Mesenchymal stem cell (in vitro differentiated cells and primary cell): ENCODE measurements at regions not wholly inside any gene's neighbourhood (a gene's known extent, or its start where the extent isn't known, plus 50 kb on each side); places are given as distances from the start of the nearest gene placed in this dataset.

Experiments
- DNase-seq: peaks from one replicate; pipeline ENCODE4 v3.0.0-alpha.2; 2013
- H2AFZ ChIP-seq: one replicate; pipeline ENCODE4 v1.6.1; 2013; ENCODE audit warnings: low read depth, mild to moderate bottlenecking, control low read depth, inconsistent platforms, low read length, moderate library complexity
- H2AK5ac ChIP-seq: 2 replicates; pipeline ENCODE4 v1.6.1; 2013; ENCODE audit warnings: low read length, moderate library complexity, mild to moderate bottlenecking, inconsistent platforms; ENCODE audit not compliant: severe bottlenecking
- H2BK120ac ChIP-seq: one replicate; pipeline ENCODE4 v1.6.1; 2013; ENCODE audit warnings: low read depth, mild to moderate bottlenecking, inconsistent platforms, low read length, moderate library complexity
- H2BK12ac ChIP-seq, 2 experiments: one replicate each; pipeline ENCODE4 v1.6.1; 2013; ENCODE audit warnings: inconsistent platforms in 2 of 2, low read length in 2 of 2, mild to moderate bottlenecking in 2 of 2, moderate library complexity in 2 of 2, control low read depth in 1 of 2
- H2BK15ac ChIP-seq: one replicate; pipeline ENCODE4 v1.6.1; 2013; ENCODE audit warnings: mild to moderate bottlenecking, low read depth, inconsistent platforms; ENCODE audit not compliant: poor library complexity, severe bottlenecking
- H2BK5ac ChIP-seq: 2 replicates; pipeline ENCODE4 v1.6.1; 2013; ENCODE audit warnings: low read depth, mild to moderate bottlenecking, low read length, control low read depth, inconsistent platforms; ENCODE audit not compliant: poor library complexity, severe bottlenecking
- H3K14ac ChIP-seq, 2 experiments: one replicate each; pipeline ENCODE4 v1.6.1; 2013; ENCODE audit warnings: inconsistent platforms in 2 of 2, low read length in 2 of 2, control low read depth in 1 of 2, mild to moderate bottlenecking in 1 of 2, moderate library complexity in 1 of 2
- H3K18ac ChIP-seq, 2 experiments: one replicate each; pipeline ENCODE4 v1.6.1; 2013; ENCODE audit warnings: inconsistent platforms in 2 of 2, low read length in 2 of 2, control low read depth in 1 of 2, low read depth in 1 of 2, mild to moderate bottlenecking in 1 of 2
- H3K23ac ChIP-seq, 2 experiments: one replicate each; pipeline ENCODE4 v1.6.1; 2013; ENCODE audit warnings: inconsistent platforms in 2 of 2, low read length in 2 of 2, mild to moderate bottlenecking in 2 of 2, moderate library complexity in 2 of 2, control low read depth in 1 of 2
- H3K27ac ChIP-seq: 2 replicates; pipeline ENCODE4 v1.5.1; 2013; ENCODE audit warnings: mild to moderate bottlenecking, moderate library complexity, low read length, control low read depth, inconsistent platforms; ENCODE audit not compliant: poor library complexity, severe bottlenecking
- H3K27me3 ChIP-seq, 2 experiments: 2 replicates each; pipeline versions ENCODE4 v1.6.1 to v1.7.0; 2013; ENCODE audit warnings: low read length in 2 of 2, mild to moderate bottlenecking in 2 of 2, moderate library complexity in 2 of 2, control low read depth in 1 of 2, inconsistent platforms in 1 of 2; ENCODE audit not compliant: control insufficient read depth in 1 of 2, insufficient read depth in 1 of 2
- H3K36me3 ChIP-seq, 2 experiments: 2 replicates each; pipeline versions ENCODE4 v1.6.1 to v1.7.0; 2013; ENCODE audit warnings: low read length in 2 of 2, control low read depth in 1 of 2, inconsistent platforms in 1 of 2, low read depth in 1 of 2, mild to moderate bottlenecking in 1 of 2; ENCODE audit not compliant: insufficient read depth in 2 of 2, control insufficient read depth in 1 of 2
- H3K4ac ChIP-seq, 2 experiments: one replicate each; pipeline ENCODE4 v1.6.1; 2013; ENCODE audit warnings: inconsistent platforms in 2 of 2, low read length in 2 of 2, mild to moderate bottlenecking in 2 of 2, moderate library complexity in 2 of 2, control low read depth in 1 of 2, low read depth in 1 of 2
- H3K4me1 ChIP-seq: 2 replicates; pipeline ENCODE4 v1.6.1; 2013; ENCODE audit warnings: low read depth, low read length, control low read depth; ENCODE audit not compliant: control insufficient read depth, insufficient read depth
- H3K4me2 ChIP-seq: 2 replicates; pipeline ENCODE4 v1.6.1; 2013; ENCODE audit warnings: low read length, mild to moderate bottlenecking, inconsistent platforms; ENCODE audit not compliant: poor library complexity, severe bottlenecking
- H3K4me3 ChIP-seq, 2 experiments: 2 replicates each; pipeline versions ENCODE4 v1.5.1 to v1.7.0; 2013; ENCODE audit warnings: low read length in 2 of 2, mild to moderate bottlenecking in 2 of 2, control low read depth in 1 of 2, low read depth in 1 of 2; ENCODE audit not compliant: insufficient read depth in 1 of 2
- H3K79me1 ChIP-seq: replicated peaks from 2 replicates; pipeline ENCODE4 v1.6.1; 2013; ENCODE audit warnings: mild to moderate bottlenecking, control low read depth, low read length, inconsistent platforms; ENCODE audit not compliant: poor library complexity, severe bottlenecking
- H3K9ac ChIP-seq: 2 replicates; pipeline ENCODE4 v1.7.0; 2013; ENCODE audit warnings: mild to moderate bottlenecking, low read length, moderate library complexity
- H3K9me3 ChIP-seq: 2 replicates; pipeline ENCODE4 v1.7.0; 2013; ENCODE audit warnings: mild to moderate bottlenecking, low read length; ENCODE audit not compliant: control insufficient read depth
- H4K8ac ChIP-seq: one replicate; pipeline ENCODE4 v1.6.1; 2013; ENCODE audit warnings: inconsistent platforms, mild to moderate bottlenecking, low read length, moderate library complexity
- H4K91ac ChIP-seq: one replicate; pipeline ENCODE4 v1.6.1; 2013; ENCODE audit warnings: mild to moderate bottlenecking, low read length, inconsistent platforms
- WGBS: methylation state at CpG from one replicate; pipeline ENCODE4 v1.1.7; 2013; ENCODE audit warnings: mixed read lengths; 5-methylcytosine and 5-hydroxymethylcytosine counted together

- Histone ChIP-seq H3K4ac (no peak overlapping the region), H3K18ac (no peak overlapping the region), H3K27me3 (no peaks in the 10 kb centered on the region), H3K4me1 (no peaks in the 10 kb centered on the region), H3K36me3 (no peaks in the 10 kb centered on the region), H3K9ac (no peak overlapping the region), H2BK5ac (no peak overlapping the region), H2BK12ac (no peak overlapping the region), H3K9me3 (peaks cover 4% of the 10 kb centered on the region), H3K27ac (no peak overlapping the region), H3K79me1 (no peaks in the 10 kb centered on the region), H4K91ac (no peak overlapping the region), H2AK5ac (no peak overlapping the region), H4K8ac (no peak overlapping the region), H3K23ac (no peak overlapping the region), H2BK120ac (no peak overlapping the region), H2BK15ac (no peak overlapping the region), H3K14ac (no peak overlapping the region), H3K4me3 (no peak overlapping the region), H3K4me2 (no peak overlapping the region), H2AFZ (no peak overlapping the region)
- 73% methylated on average over 2 of the region's 3 CpGs for WGBS
- DNase-seq: no peak
These were observed 391.3 kb upstream of the ERCC4 start for GRCh38 chr16:13528691-13529090.

DNA sequence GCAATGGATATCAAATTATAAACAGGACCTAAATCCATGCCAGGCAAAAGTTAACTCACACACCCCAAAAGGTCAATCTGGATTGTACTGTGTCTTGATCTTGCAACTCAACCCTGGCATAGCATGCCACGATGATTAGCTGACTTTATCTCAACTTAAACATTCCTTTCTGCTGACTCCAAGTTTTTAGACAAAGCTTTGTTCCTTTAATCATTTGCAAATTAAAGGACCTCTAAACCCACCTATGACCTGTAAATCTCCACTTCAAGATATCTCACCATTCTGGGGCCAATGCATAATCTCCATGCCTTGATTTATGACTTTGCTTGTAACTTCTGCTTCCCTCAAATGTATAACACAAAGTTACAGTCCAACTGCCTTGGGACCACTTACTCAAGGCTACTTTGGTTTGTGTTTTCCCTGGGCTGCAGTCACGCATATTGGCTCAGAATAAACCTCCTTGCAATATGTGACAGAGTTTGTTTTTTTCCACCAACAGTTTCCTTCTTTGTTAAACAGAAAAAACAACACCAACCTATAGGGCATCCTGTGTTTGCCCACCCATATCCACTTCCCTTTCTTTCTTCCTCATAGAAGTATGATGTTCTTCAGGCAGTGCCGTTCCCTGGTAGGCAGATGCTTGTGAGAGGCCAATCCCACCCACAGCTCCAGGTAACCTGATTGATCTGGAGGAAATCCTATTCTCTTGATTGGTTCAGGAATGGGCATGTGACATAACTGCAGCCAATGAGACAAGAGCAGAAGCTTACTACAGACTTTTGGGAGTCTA is 390.6 kb upstream of the ERCC4 start:
- H3K4me3 ChIP-seq: no peak overlapping the region
- H3K4me1 ChIP-seq: no peaks in the 10 kb centered on the region
- no peak overlapping the region for H3K27ac ChIP-seq
- H3K14ac ChIP-seq: no peak overlapping the region
- H3K4me2 ChIP-seq: no peak overlapping the region
- no peak overlapping the region for H4K8ac ChIP-seq
- H2BK120ac ChIP-seq: no peak overlapping the region
- H2BK5ac ChIP-seq: no peak overlapping the region
- H2AFZ ChIP-seq: no peak overlapping the region
- no peak overlapping the region for H4K91ac ChIP-seq
- DNase-seq: no peak
- H3K36me3 ChIP-seq: no peaks in the 10 kb centered on the region
- peaks cover 4% of the 10 kb centered on the region for H3K9me3 ChIP-seq
- H3K4ac ChIP-seq: no peak overlapping the region
- H2BK12ac ChIP-seq: no peak overlapping the region
- H3K9ac ChIP-seq: no peak overlapping the region
- no peaks in the 10 kb centered on the region for H3K79me1 ChIP-seq
- 63% methylated on average over 3 of the region's 3 CpGs for WGBS
- no peak overlapping the region for H3K18ac ChIP-seq
- H3K27me3 ChIP-seq: no peaks in the 10 kb centered on the region
- H2AK5ac ChIP-seq: no peak overlapping the region
- H2BK15ac ChIP-seq: no peak overlapping the region
- no peak overlapping the region for H3K23ac ChIP-seq

DNA sequence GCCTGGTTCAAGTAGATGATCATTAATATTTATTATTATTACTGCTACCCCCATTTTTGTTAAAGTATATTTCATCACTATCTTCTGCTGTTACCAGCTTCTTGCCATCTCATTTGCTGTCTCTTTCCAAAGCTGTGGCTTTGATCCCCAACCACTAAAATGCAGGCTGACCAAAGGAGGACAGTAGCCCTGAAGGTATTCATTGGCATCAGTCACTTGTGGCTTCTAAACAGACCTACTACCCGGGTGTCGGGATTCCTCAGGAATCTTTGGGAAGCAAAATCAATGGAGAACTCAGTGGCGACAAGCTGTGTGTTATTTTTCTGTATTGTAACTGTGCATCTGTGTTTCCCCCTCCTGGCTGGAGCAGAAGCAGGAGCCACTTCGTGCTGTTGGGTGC is 379.2 kb upstream of the ERCC4 start:
- no peaks in the 10 kb centered on the region for H3K4me1 ChIP-seq
- H2BK120ac ChIP-seq: no peak overlapping the region
- H2BK15ac ChIP-seq: no peak overlapping the region
- 75% methylated on average over 4 of the region's 4 CpGs for WGBS
- H3K23ac ChIP-seq: no peak overlapping the region
- H3K27ac ChIP-seq: no peak overlapping the region
- no peak overlapping the region for H3K18ac ChIP-seq
- no peak overlapping the region for H2BK5ac ChIP-seq
- H3K4me2 ChIP-seq: no peak overlapping the region
- H2AFZ ChIP-seq: no peak overlapping the region
- no peak for DNase-seq
- no peak overlapping the region for H3K14ac ChIP-seq
- H2BK12ac ChIP-seq: no peak overlapping the region
- no peak overlapping the region for H4K8ac ChIP-seq
- no peak overlapping the region for H3K4ac ChIP-seq
- H4K91ac ChIP-seq: no peak overlapping the region
- H3K4me3 ChIP-seq: no peak overlapping the region
- H3K9me3 ChIP-seq: peaks cover 7% of the 10 kb centered on the region
- H2AK5ac ChIP-seq: no peak overlapping the region
- no peak overlapping the region for H3K9ac ChIP-seq
- H3K79me1 ChIP-seq: no peaks in the 10 kb centered on the region
- H3K27me3 ChIP-seq: no peaks in the 10 kb centered on the region
- H3K36me3 ChIP-seq: no peaks in the 10 kb centered on the region

DNA sequence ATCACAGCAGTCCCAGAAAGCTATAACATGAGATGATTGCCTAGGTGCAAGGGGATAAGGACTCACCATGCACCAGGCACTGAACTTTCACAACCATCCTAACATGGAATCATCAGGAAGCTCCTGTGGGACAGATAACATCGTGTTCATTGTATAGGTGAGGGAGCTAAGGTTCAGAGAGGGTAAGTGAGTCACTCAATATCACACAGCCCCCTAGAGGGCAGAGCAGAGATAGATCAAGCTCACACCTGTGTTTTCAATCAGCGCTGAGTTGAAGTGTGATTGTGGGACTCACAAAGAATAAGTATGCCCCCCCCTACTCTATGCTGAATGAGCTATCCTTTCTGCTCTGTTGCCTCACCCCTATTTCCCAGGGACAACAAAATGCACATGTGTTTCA is 377.7 kb upstream of the ERCC4 start:
- Histone ChIP-seq H3K79me1 (no peaks in the 10 kb centered on the region), H4K91ac (no peak overlapping the region), H2BK15ac (no peak overlapping the region), H3K36me3 (no peaks in the 10 kb centered on the region), H3K14ac (no peak overlapping the region), H3K23ac (no peak overlapping the region), H2BK12ac (no peak overlapping the region), H3K4me1 (no peaks in the 10 kb centered on the region), H2BK120ac (no peak overlapping the region), H3K4ac (no peak overlapping the region), H3K4me2 (no peak overlapping the region), H3K4me3 (no peak overlapping the region), H2AFZ (no peak overlapping the region), H3K9me3 (peaks cover 7% of the 10 kb centered on the region), H2BK5ac (no peak overlapping the region), H3K18ac (no peak overlapping the region), H3K9ac (no peak overlapping the region), H2AK5ac (no peak overlapping the region), H3K27ac (no peak overlapping the region), H3K27me3 (no peaks in the 10 kb centered on the region), H4K8ac (no peak overlapping the region)
- DNase-seq: no peak
- 78% methylated on average over 1 of the region's 2 CpGs for WGBS
